Transverse colon (tissue), 4 donors: ENCODE measurements at regions not wholly inside any gene's neighbourhood (a gene's known extent, or its start where the extent isn't known, plus 50 kb on each side); places are given as distances from the start of the nearest gene placed in this dataset.

Source experiments
- CTCF ChIP-seq, 5 experiments: fragments of 200-600 bp in 3 of 5; fragments of 450-650 bp in 2 of 5; sonication (generic) in 3 of 5; IDR thresholded peaks; 1 replicate in 2 of 5; 2 replicates in 3 of 5; pipeline ENCODE4 v1.5.1; 2016 to 2017; ENCODE audit warnings: antibody characterized with exemption in 5 of 5, inconsistent platforms in 3 of 5, mild to moderate bottlenecking in 2 of 5, moderate library complexity in 1 of 5
- EP300 ChIP-seq: sonication (generic); formaldehyde crosslinking; IDR thresholded peaks from one replicate; pipeline ENCODE4 v1.6.1; 2017; ENCODE audit warnings: antibody characterized with exemption, low read depth
- POLR2A ChIP-seq: fragments of 450-650 bp; IDR thresholded peaks from one replicate; pipeline ENCODE4 v1.6.1; 2016; ENCODE audit warnings: antibody characterized with exemption, mild to moderate bottlenecking, moderate library complexity
- POLR2AphosphoS5 ChIP-seq, 3 donors: sonication (generic); formaldehyde crosslinking; IDR thresholded peaks; one replicate each; pipeline ENCODE4 v1.6.1; 2016; ENCODE audit warnings: antibody characterized with exemption in 3 of 3

GRCh38 chr12:19659501-19659900, 220.2 kb downstream of the AEBP2 start:
- TF ChIP-seq CTCF (IDR thresholded peaks at IDR 0.05), result no peak
- no peak for TF ChIP-seq POLR2A
- no peak for TF ChIP-seq POLR2AphosphoS5 (IDR thresholded peaks at IDR 0.05)
- TF ChIP-seq EP300, result no peak
